ENCODE measurements at regions not wholly inside any gene's neighbourhood (a gene's known extent, or its start where the extent isn't known, plus 50 kb on each side); places are given as distances from the start of the nearest gene placed in this dataset.

DNA sequence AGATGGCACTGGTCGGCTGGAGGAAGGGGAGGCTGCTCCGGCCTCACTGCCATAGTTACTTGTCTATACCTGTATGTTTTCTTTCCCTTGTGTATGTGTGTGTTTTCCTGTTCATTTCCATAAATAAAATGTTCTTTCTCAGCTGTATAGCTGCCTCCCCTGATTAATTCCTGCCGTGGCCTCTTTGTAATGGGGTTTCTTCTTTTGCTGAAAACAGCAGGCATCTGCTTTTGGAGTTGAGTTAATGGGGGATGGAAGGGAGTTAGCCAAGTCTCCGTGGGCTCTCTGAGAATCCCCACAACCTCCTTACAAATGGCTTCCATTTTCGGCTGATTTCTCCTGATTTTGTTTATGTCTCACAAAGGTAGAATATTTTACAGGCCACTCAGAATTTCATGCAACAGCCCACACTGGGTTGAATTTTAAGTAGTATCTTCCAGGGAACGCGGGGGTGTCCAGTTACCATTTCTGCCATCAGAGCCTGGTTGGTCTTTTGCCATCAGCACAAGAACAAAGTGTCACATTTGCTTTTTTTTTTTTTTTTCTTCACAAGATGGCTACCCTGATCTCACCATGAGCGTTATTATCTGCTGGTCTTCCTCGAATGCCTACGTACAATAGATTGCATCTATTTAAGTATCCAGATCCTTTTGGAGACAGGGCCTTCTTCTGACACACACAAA, 88.1 kb upstream of the NRP1 start:
- Histone ChIP-seq H3K4me1 (no peaks in the 10 kb centered on the region), H3K4me3 (no peak overlapping the region), H3K27ac (no peak overlapping the region), H3K9me3 (no peaks in the 10 kb centered on the region), H3K36me3 (ENCODE audit: low read depth, missing control alignments) (no peaks in the 10 kb centered on the region), H3K27me3 (no peaks in the 10 kb centered on the region)
- intact Hi-C loops (cut with DNase I; ENCODE audit: low total_unique reads): no loop called here
- DNase-seq: no peak
- WGBS, 2 donors: 70 to 73% methylated on average over 10 of the region's 10 CpGs
- TF ChIP-seq POLR2A (IDR thresholded peaks at IDR 0.05): no peak
- TF ChIP-seq, protein P1, sequence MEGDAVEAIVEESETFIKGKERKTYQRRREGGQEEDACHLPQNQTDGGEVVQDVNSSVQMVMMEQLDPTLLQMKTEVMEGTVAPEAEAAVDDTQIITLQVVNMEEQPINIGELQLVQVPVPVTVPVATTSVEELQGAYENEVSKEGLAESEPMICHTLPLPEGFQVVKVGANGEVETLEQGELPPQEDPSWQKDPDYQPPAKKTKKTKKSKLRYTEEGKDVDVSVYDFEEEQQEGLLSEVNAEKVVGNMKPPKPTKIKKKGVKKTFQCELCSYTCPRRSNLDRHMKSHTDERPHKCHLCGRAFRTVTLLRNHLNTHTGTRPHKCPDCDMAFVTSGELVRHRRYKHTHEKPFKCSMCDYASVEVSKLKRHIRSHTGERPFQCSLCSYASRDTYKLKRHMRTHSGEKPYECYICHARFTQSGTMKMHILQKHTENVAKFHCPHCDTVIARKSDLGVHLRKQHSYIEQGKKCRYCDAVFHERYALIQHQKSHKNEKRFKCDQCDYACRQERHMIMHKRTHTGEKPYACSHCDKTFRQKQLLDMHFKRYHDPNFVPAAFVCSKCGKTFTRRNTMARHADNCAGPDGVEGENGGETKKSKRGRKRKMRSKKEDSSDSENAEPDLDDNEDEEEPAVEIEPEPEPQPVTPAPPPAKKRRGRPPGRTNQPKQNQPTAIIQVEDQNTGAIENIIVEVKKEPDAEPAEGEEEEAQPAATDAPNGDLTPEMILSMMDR (IDR thresholded peaks at IDR 0.05): no peak

DNA sequence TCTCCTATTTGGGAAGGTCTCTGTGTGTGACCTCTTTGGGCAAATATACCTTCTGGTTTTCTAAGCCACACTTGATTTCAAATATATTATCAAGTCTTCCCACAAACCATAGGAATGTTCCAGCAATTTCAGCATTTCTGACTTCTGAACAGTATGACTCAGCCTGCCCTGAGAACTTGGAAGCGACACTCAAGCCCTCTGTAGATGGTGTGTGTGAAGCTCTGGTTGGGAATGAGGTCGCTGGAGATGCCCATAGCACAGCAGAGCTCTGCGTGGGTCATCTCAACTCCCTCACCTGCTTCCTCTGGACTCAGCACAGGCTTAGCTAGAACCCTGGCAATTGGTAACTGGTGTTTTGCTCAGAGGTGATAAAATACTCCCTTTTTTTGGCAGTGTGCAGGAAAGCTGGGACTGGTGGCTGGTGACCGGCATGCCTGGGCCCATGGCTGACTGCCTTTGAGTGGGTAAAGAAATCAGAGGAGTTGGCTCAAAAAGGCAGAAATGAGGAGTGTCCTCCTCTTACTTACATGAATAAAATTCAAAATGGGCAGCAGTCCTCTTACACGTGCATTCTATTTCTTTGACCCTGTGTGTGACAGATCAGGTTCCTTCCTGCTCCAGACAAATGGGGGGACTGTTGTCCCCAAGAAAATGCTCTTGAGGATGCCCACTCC, 87.5 kb upstream of the NRP1 start:
- Histone ChIP-seq H3K27me3 (no peaks in the 10 kb centered on the region), H3K9me3 (no peaks in the 10 kb centered on the region), H3K4me3 (no peak overlapping the region), H3K27ac (no peak overlapping the region), H3K36me3 (ENCODE audit: low read depth, missing control alignments) (no peaks in the 10 kb centered on the region), H3K4me1 (no peaks in the 10 kb centered on the region)
- TF ChIP-seq, protein P1 (IDR thresholded peaks at IDR 0.05): no peak
- TF ChIP-seq POLR2A (IDR thresholded peaks at IDR 0.05): no peak
- no peak for DNase-seq
- intact Hi-C loops (cut with DNase I; ENCODE audit: low total_unique reads): no loop called here
- WGBS, 2 donors: 75 to 89% methylated on average over 5 of the region's 5 CpGs

DNA sequence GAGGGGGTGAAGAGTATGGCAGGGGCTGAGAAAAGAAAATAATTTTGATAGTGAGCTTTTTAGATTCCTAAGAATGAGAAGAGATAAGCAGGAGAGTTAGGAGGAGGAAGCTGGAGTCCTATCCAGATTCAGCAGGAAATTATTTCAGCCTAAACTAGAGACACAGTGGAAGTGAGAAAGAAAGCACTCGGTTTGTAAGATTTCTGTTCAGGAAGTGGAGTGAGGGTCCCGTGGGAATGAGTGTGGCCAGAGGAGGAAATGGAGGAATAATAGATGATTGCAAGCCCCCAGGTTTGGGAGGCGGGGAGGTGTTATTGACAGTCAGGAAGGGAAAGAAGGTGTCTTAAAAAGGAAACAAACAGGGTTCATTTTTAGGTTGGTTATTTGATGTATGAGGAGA, 84.8 kb upstream of the NRP1 start:
- DNase-seq: no peak
- Histone ChIP-seq H3K9me3 (no peaks in the 10 kb centered on the region), H3K27ac (no peak overlapping the region), H3K27me3 (no peaks in the 10 kb centered on the region), H3K4me1 (no peaks in the 10 kb centered on the region), H3K4me3 (no peak overlapping the region), H3K36me3 (ENCODE audit: low read depth, missing control alignments) (no peaks in the 10 kb centered on the region)
- intact Hi-C loops (cut with DNase I; ENCODE audit: low total_unique reads): no loop called here
- whole genome bisulfite sequencing, 2 donors: 39 to 65% methylated on average over 3 of the region's 3 CpGs
- no peak for TF ChIP-seq POLR2A (IDR thresholded peaks at IDR 0.05)
- TF ChIP-seq, protein P1 (IDR thresholded peaks at IDR 0.05): no peak

DNA sequence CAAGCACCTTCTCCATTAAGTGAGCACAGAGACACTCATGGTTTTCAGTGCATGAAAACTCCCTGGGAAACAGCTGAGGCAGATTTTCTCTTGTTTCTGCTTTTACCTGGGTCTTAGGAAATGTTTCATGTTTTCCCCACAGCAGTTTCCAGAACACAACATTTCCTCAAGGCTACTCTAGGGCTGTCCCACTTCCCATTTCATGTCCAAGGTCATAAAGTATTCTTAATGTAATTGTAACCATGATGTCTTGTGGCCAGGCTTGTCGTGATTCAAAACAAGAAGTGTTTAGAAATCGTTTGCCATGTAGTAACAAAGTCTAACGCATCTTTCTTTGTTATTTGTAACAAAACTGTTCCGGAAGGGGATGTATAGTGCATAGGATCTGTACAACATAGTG, 83.8 kb upstream of the NRP1 start:
- Histone ChIP-seq H3K4me3 (no peak overlapping the region), H3K27ac (no peak overlapping the region), H3K4me1 (no peaks in the 10 kb centered on the region), H3K27me3 (no peaks in the 10 kb centered on the region), H3K9me3 (no peaks in the 10 kb centered on the region), H3K36me3 (ENCODE audit: low read depth, missing control alignments) (no peaks in the 10 kb centered on the region)
- no peak for DNase-seq
- TF ChIP-seq, protein P1 (IDR thresholded peaks at IDR 0.05): no peak
- no peak for TF ChIP-seq POLR2A (IDR thresholded peaks at IDR 0.05)
- WGBS, 2 donors: 52 to 57% methylated on average over 4 of the region's 4 CpGs
- intact Hi-C loops (cut with DNase I; ENCODE audit: low total_unique reads): no loop called here

DNA sequence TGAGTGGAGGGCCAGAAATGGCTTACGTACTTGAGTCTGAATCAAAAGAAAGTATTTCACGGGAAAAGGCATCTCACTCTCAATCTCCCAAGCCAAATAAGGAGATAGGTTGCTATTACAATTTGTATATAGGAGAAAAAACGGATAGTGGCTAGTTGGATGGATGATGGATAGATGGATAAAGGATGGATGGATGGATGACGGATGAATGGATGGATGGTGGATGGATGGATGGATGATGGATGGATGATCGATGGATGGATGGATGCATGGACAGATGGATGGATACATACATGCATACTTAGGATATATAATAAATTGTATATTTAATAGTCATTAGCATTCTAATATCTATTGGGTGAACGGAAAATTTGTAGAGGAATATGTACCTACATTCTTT, 82.2 kb upstream of the NRP1 start:
- no peaks in the 10 kb centered on the region for H3K36me3 ChIP-seq (ENCODE audit: low read depth, missing control alignments)
- TF ChIP-seq, protein P1 (IDR thresholded peaks at IDR 0.05): no peak
- TF ChIP-seq POLR2A (IDR thresholded peaks at IDR 0.05): no peak
- no peaks in the 10 kb centered on the region for H3K27me3 ChIP-seq
- no peak overlapping the region for H3K27ac ChIP-seq
- intact Hi-C loops (cut with DNase I; ENCODE audit: low total_unique reads): no loop called here
- no peaks in the 10 kb centered on the region for H3K4me1 ChIP-seq
- H3K9me3 ChIP-seq: no peaks in the 10 kb centered on the region
- 91 to 92% methylated on average over 6 of the region's 6 CpGs for WGBS, 2 donors
- DNase-seq: no peak
- no peak overlapping the region for H3K4me3 ChIP-seq
